ENCODE measurements at regions not wholly inside any gene's neighbourhood (a gene's known extent, or its start where the extent isn't known, plus 50 kb on each side); places are given as distances from the start of the nearest gene placed in this dataset.

GRCh38 chr14:82419933-82420332 is 886.3 kb upstream of the SEL1L start:
- intact Hi-C loops (cut with DNase I) = no loop called here

GRCh38 chr14:82420871-82421270 is 887.2 kb upstream of the SEL1L start:
- H3K27me3 ChIP-seq = no peaks in the 10 kb centered on the region
- H3K27ac ChIP-seq = no peak overlapping the region
- no peaks in the 10 kb centered on the region for H3K4me1 ChIP-seq (ENCODE audit: insufficient read depth)
- peaks cover 0 to 6% of the 10 kb centered on the region in 2 donors for H3K9me3 ChIP-seq
- intact Hi-C loops (cut with DNase I) = no loop called here
- DNase-seq = no peak
- no peak overlapping the region for H3K4me3 ChIP-seq
- no peaks in the 10 kb centered on the region for H3K36me3 ChIP-seq
- TF ChIP-seq POLR2A (IDR thresholded peaks at IDR 0.05) = no peak
- no peak for TF ChIP-seq CTCF (IDR thresholded peaks at IDR 0.05)
- no peak for TF ChIP-seq EP300 (IDR thresholded peaks at IDR 0.05)
- 73 to 80% (median 79%) methylated on average over 5 of the region's 5 CpGs for WGBS, 3 donors

More at GRCh38 chr14:82419933-82420332, 886.3 kb upstream of the SEL1L start:
- DNase-seq = no peak
- TF ChIP-seq EP300 (IDR thresholded peaks at IDR 0.05) (no peak), CTCF (IDR thresholded peaks at IDR 0.05) (no peak), POLR2A (IDR thresholded peaks at IDR 0.05) (no peak)
- 79 to 92% (median 87%) methylated on average over 2 of the region's 2 CpGs for WGBS, 3 donors
- H3K36me3 ChIP-seq = no peaks in the 10 kb centered on the region
- no peaks in the 10 kb centered on the region for H3K4me1 ChIP-seq (ENCODE audit: insufficient read depth)
- H3K27me3 ChIP-seq = no peaks in the 10 kb centered on the region
- no peak overlapping the region for H3K4me3 ChIP-seq
- peaks cover 0 to 6% of the 10 kb centered on the region in 2 donors for H3K9me3 ChIP-seq
- no peak overlapping the region for H3K27ac ChIP-seq

GRCh38 chr14:82421286-82421685 is 887.6 kb upstream of the SEL1L start:
- H3K27ac ChIP-seq = no peak overlapping the region
- H3K4me3 ChIP-seq = no peak overlapping the region
- WGBS, 3 donors = 78 to 81% (median 78%) methylated on average over 4 of the region's 4 CpGs
- TF ChIP-seq CTCF (IDR thresholded peaks at IDR 0.05) (no peak), POLR2A (IDR thresholded peaks at IDR 0.05) (no peak), EP300 (IDR thresholded peaks at IDR 0.05) (no peak)
- intact Hi-C loops (cut with DNase I) = no loop called here
- H3K36me3 ChIP-seq = no peaks in the 10 kb centered on the region
- no peaks in the 10 kb centered on the region for H3K27me3 ChIP-seq
- no peaks in the 10 kb centered on the region for H3K4me1 ChIP-seq (ENCODE audit: insufficient read depth)
- H3K9me3 ChIP-seq = peaks cover 0 to 6% of the 10 kb centered on the region in 2 donors
- DNase-seq = no peak

- TF ChIP-seq POLR2A (IDR thresholded peaks at IDR 0.05) = no peak
- TF ChIP-seq EP300 (IDR thresholded peaks at IDR 0.05) = no peak
- TF ChIP-seq CTCF (IDR thresholded peaks at IDR 0.05) = no peak
- intact Hi-C loops (cut with DNase I) = no loop called here
- Histone ChIP-seq H3K4me3 (no peak overlapping the region), H3K9me3 (peaks cover 0 to 6% of the 10 kb centered on the region in 2 donors), H3K27ac (no peak overlapping the region), H3K36me3 (no peaks in the 10 kb centered on the region), H3K4me1 (ENCODE audit: insufficient read depth) (no peaks in the 10 kb centered on the region), H3K27me3 (no peaks in the 10 kb centered on the region)
- DNase-seq = no peak
- WGBS, 3 donors = 69 to 80% (median 70%) methylated on average over 1 of the region's 1 CpG
Observed at GRCh38 chr14:82422230-82422629, 888.6 kb upstream of the SEL1L start.

Data from ovary (tissue), 7 donors.